Pancreas (tissue), 10 donors: ENCODE measurements at regions not wholly inside any gene's neighbourhood (a gene's known extent, or its start where the extent isn't known, plus 50 kb on each side); places are given as distances from the start of the nearest gene placed in this dataset.

Source experiments
- ATAC-seq, 4 donors: fragments of 200-7000 bp; cut with Tn5 transposase; one replicate each; pipeline versions ENCODE4 v1.8.0 to v1.9.1; 2020; ENCODE audit warnings: mild to moderate bottlenecking in 4 of 4, moderate library complexity in 4 of 4
- DNase-seq, 6 donors: peaks; one replicate each; pipeline ENCODE4 v3.0.0-alpha.2; 2020
- FAIRE-seq: peaks from 2 replicates; lab custom pipeline; 2012; peaks lifted over from hg19 to GRCh38; lab: Jason Lieb, UNC
- H3K27ac ChIP-seq, 4 donors: fragments of 200-600 bp; sonication (generic); 1 replicate in 3 of 4; 2 replicates in 1 of 4; pipeline versions ENCODE4 v1.5.0 to v1.8.0; 2020
- H3K27me3 ChIP-seq, 4 donors: fragments of 200-600 bp; one replicate each; pipeline ENCODE4 v1.8.0; 2021
- H3K36me3 ChIP-seq, 3 donors: fragments of 200-600 bp; sonication (generic) in 1 of 3; one replicate each; pipeline versions ENCODE4 v1.5.0 to v1.8.0; 2020 to 2021
- H3K4me1 ChIP-seq, 3 donors: fragments of 200-600 bp; one replicate each; pipeline ENCODE4 v1.8.0; 2021
- H3K4me3 ChIP-seq, 4 donors: fragments of 200-600 bp; sonication (generic) in 2 of 4; one replicate each; pipeline versions ENCODE4 v1.5.0 to v1.8.0; 2020 to 2021
- H3K9me3 ChIP-seq, 4 donors: fragments of 200-600 bp; one replicate each; pipeline ENCODE4 v1.8.0; 2021
- CTCF ChIP-seq, 4 donors: fragments of 200-600 bp; sonication (generic) in 3 of 4; IDR thresholded peaks; one replicate each; pipeline versions ENCODE4 v1.5.0 to v1.8.0; 2021; ENCODE audit warnings: antibody characterized with exemption in 4 of 4
- WGBS, 2 donors: extraction: QIAGEN DNeasy Blood & Tissue Kit; methylation state at CpG; one replicate each; pipeline ENCODE4 v1.1.7; 2013; 5-methylcytosine and 5-hydroxymethylcytosine counted together
- intact Hi-C, 3 donors: fragments of 100-400 bp; cut with DNase I; formaldehyde crosslinking; loops; one replicate each; pipeline versions ENCODE4 v1.11.1 to v1.14.2; 2022
- donor health status: healthy with polysubstance abuse.
- donor health status: DM: no; HTN: no; CAD: no; lungs with moderate emphysema.
- donor health status: DM: no; HTN: no; CAD: no.
- donor health status: control.
- donor health status: control.
- donor health status: Bipolar disorder and iron deficiency.
- donor health status: DM: yes; HTN: yes; CAD: no.
- donor health status: DM: no; HTN: no; CAD: no.
- donor health status: DM: no; HTN: no; CAD: no.
- donor health status: DM: yes; HTN: yes; CAD: no.

GRCh38 chr11:98456308-98456680 lies 564.5 kb upstream of the CNTN5 start:
- intact Hi-C loops, result no loop called here
- FAIRE-seq, result no peak
- no peaks in the 10 kb centered on the region for H3K4me1 ChIP-seq
- no peaks in the 10 kb centered on the region for H3K36me3 ChIP-seq
- no peaks in the 10 kb centered on the region for H3K27me3 ChIP-seq
- 63 to 78% methylated on average over 5 of the region's 5 CpGs for WGBS, 2 donors
- no peak for ATAC-seq
- no peak overlapping the region for H3K4me3 ChIP-seq
- DNase-seq, result no peak
- no peak for TF ChIP-seq CTCF (IDR thresholded peaks at IDR 0.05)
- H3K27ac ChIP-seq, result no peak overlapping the region
- H3K9me3 ChIP-seq, result no peaks in the 10 kb centered on the region

GRCh38 chr11:98495016-98495415 lies 525.7 kb upstream of the CNTN5 start:
- WGBS, 2 donors, result 61 to 76% methylated on average over 2 of the region's 2 CpGs
- ATAC-seq (no peak), FAIRE-seq (no peak), DNase-seq (no peak)
- no peaks in the 10 kb centered on the region for H3K4me1 ChIP-seq
- H3K9me3 ChIP-seq, result no peaks in the 10 kb centered on the region
- H3K4me3 ChIP-seq, result no peak overlapping the region
- no peaks in the 10 kb centered on the region for H3K27me3 ChIP-seq
- no peaks in the 10 kb centered on the region for H3K36me3 ChIP-seq
- intact Hi-C loops, result no loop called here
- TF ChIP-seq CTCF (IDR thresholded peaks at IDR 0.05), result no peak
- H3K27ac ChIP-seq, result no peak overlapping the region

- WGBS, 2 donors, result 31 to 37% methylated on average over 5 of the region's 5 CpGs
- H3K36me3 ChIP-seq, result no peaks in the 10 kb centered on the region
- no peaks in the 10 kb centered on the region for H3K4me1 ChIP-seq
- intact Hi-C loops, result no loop called here
- FAIRE-seq (no peak), DNase-seq (no peak), ATAC-seq (no peak)
- H3K4me3 ChIP-seq, result no peak overlapping the region
- no peak overlapping the region for H3K27ac ChIP-seq
- H3K9me3 ChIP-seq, result no peaks in the 10 kb centered on the region
- H3K27me3 ChIP-seq, result no peaks in the 10 kb centered on the region
- TF ChIP-seq CTCF (IDR thresholded peaks at IDR 0.05), result no peak
Observed at GRCh38 chr11:98495601-98496000, 525.1 kb upstream of the CNTN5 start.

- Histone ChIP-seq H3K27ac (no peak overlapping the region), H3K9me3 (no peaks in the 10 kb centered on the region), H3K27me3 (no peaks in the 10 kb centered on the region), H3K4me1 (no peaks in the 10 kb centered on the region), H3K36me3 (no peaks in the 10 kb centered on the region), H3K4me3 (no peak overlapping the region)
- ATAC-seq (no peak), DNase-seq (no peak), FAIRE-seq (no peak)
- intact Hi-C loops, result no loop called here
- TF ChIP-seq CTCF (IDR thresholded peaks at IDR 0.05), result no peak
Observed at GRCh38 chr11:98507208-98507607, 513.5 kb upstream of the CNTN5 start.

- Histone ChIP-seq H3K4me3 (no peak overlapping the region), H3K36me3 (no peaks in the 10 kb centered on the region), H3K27me3 (no peaks in the 10 kb centered on the region), H3K4me1 (no peaks in the 10 kb centered on the region), H3K27ac (no peak overlapping the region), H3K9me3 (no peaks in the 10 kb centered on the region)
- DNase-seq (no peak), ATAC-seq (no peak), FAIRE-seq (no peak)
- no peak for TF ChIP-seq CTCF (IDR thresholded peaks at IDR 0.05)
- intact Hi-C loops, result no loop called here
Observed at GRCh38 chr11:98512938-98513337, 507.8 kb upstream of the CNTN5 start.
